Gastrocnemius medialis (tissue), 4 donors: ENCODE measurements at regions not wholly inside any gene's neighbourhood (a gene's known extent, or its start where the extent isn't known, plus 50 kb on each side); places are given as distances from the start of the nearest gene placed in this dataset.

ENCODE experiments used
- CTCF ChIP-seq, 5 experiments: fragments of 450-650 bp in 3 of 5; fragments of 200-600 bp in 2 of 5; sonication (generic) in 2 of 5; IDR thresholded peaks in 4 of 5; conservative IDR thresholded peaks in 1 of 5; 1 replicate in 4 of 5; 2 replicates in 1 of 5; pipeline ENCODE4 v1.5.1; 2016 to 2019; ENCODE audit warnings: antibody characterized with exemption in 5 of 5, mild to moderate bottlenecking in 3 of 5, moderate library complexity in 3 of 5
- POLR2A ChIP-seq, 2 donors: fragments of 450-650 bp; IDR thresholded peaks; one replicate each; pipeline ENCODE4 v1.6.1; 2017; ENCODE audit warnings: antibody characterized with exemption in 2 of 2, mild to moderate bottlenecking in 2 of 2, moderate library complexity in 2 of 2

DNA sequence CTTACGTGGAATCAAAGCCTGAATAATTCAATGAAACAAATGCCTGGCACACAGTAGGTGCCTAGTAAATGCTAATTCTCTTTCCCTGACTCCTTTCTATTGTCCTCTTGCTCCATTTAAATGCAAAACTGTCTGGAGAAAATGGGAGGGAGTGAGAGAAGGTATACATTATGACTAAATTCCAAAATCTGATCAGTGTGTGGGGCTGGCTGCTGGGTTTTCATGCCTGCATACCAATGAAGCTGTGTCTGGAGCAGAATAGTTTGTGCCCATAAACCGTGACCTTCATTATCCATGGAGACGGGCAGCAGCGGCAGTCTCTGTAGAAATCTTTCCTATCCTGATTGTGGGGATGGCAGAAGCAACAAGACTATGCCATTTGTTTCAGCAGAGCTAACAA lies 223.4 kb upstream of the ZBED5 start:
- TF ChIP-seq CTCF (IDR thresholded peaks at IDR 0.05 in 4 of 5, conservative IDR thresholded peaks at IDR 0.05 in 1 of 5) (no peak), POLR2A (IDR thresholded peaks at IDR 0.05) (no peak)
